HUES6 (cell line): ENCODE measurements at regions not wholly inside any gene's neighbourhood (a gene's known extent, or its start where the extent isn't known, plus 50 kb on each side); places are given as distances from the start of the nearest gene placed in this dataset.
A peak's percentile ranks its signal among the peaks of the same experiment; 100 is the strongest.

Experiments used
- H3K27ac ChIP-seq: 2 replicates; pipeline ENCODE4 v1.7.0; 2013; ENCODE audit warnings: low read depth, mild to moderate bottlenecking, low read length, inconsistent platforms
- H3K27me3 ChIP-seq: 2 replicates; pipeline ENCODE4 v1.6.1; 2013; ENCODE audit warnings: low read length; ENCODE audit not compliant: control insufficient read depth, insufficient read depth
- H3K36me3 ChIP-seq: 2 replicates; pipeline ENCODE4 v1.6.1; 2013; ENCODE audit warnings: low read length; ENCODE audit not compliant: control insufficient read depth, insufficient read depth
- H3K4me1 ChIP-seq: 2 replicates; pipeline ENCODE4 v1.6.1; 2013; ENCODE audit warnings: low read length; ENCODE audit not compliant: control insufficient read depth, insufficient read depth
- H3K4me3 ChIP-seq: 2 replicates; pipeline ENCODE4 v1.5.1; 2013; ENCODE audit warnings: low read depth, low read length
- H3K9ac ChIP-seq: one replicate; pipeline ENCODE4 v1.6.1; 2013; ENCODE audit warnings: mild to moderate bottlenecking, low read length
- H3K9me3 ChIP-seq: 2 replicates; pipeline ENCODE4 v1.6.1; 2013; ENCODE audit warnings: low read depth, low read length; ENCODE audit not compliant: control insufficient read depth, insufficient read depth

- Histone ChIP-seq H3K27me3 (no peaks in the 10 kb centered on the region), H3K9me3 (0 out of 2 replicates have a peak, but pooled peaks cover 2% of the 10 kb centered on the region), H3K9ac (no peak overlapping the region), H3K4me1 (peaks cover 31% of the 10 kb centered on the region), H3K27ac (no peak overlapping the region), H3K4me3 (no peak overlapping the region), H3K36me3 (no peaks in the 10 kb centered on the region)
Measured at GRCh38 chr4:128516301-128516969, 228.8 kb upstream of the PGRMC2 start.

- H3K36me3 ChIP-seq, result no peaks in the 10 kb centered on the region
- H3K4me3 ChIP-seq, result no peak overlapping the region
- no peak overlapping the region for H3K27ac ChIP-seq
- H3K9ac ChIP-seq, result no peak overlapping the region
- peaks cover 26% of the 10 kb centered on the region for H3K4me1 ChIP-seq
- no peaks in the 10 kb centered on the region for H3K27me3 ChIP-seq
- 0 out of 2 replicates have a peak, but pooled peaks cover 2% of the 10 kb centered on the region for H3K9me3 ChIP-seq
Measured at GRCh38 chr4:128513664-128514484, 226.3 kb upstream of the PGRMC2 start.

- H3K36me3 ChIP-seq, result no peaks in the 10 kb centered on the region
- no peaks in the 10 kb centered on the region for H3K27me3 ChIP-seq
- H3K9ac ChIP-seq, result no peak overlapping the region
- no peak overlapping the region for H3K4me3 ChIP-seq
- H3K9me3 ChIP-seq, result 0 out of 2 replicates have a peak, but pooled peaks cover 2% of the 10 kb centered on the region
- H3K27ac ChIP-seq, result peak overlapping the region; percentile 66; the same call in 1 of the 2 replicates
- H3K4me1 ChIP-seq, result peaks cover 21% of the 10 kb centered on the region
Measured at GRCh38 chr4:128512767-128513322, 225.2 kb upstream of the PGRMC2 start.

- Histone ChIP-seq H3K9ac (no peak overlapping the region), H3K36me3 (no peaks in the 10 kb centered on the region), H3K27me3 (no peaks in the 10 kb centered on the region), H3K4me1 (peaks cover 14% of the 10 kb centered on the region), H3K4me3 (no peak overlapping the region), H3K27ac (no peak overlapping the region), H3K9me3 (0 out of 2 replicates have a peak, but pooled peaks cover 2% of the 10 kb centered on the region)
Measured at GRCh38 chr4:128512161-128512560, 224.5 kb upstream of the PGRMC2 start.

- no peak overlapping the region for H3K4me3 ChIP-seq
- no peak overlapping the region for H3K27ac ChIP-seq
- 0 out of 2 replicates have a peak, but pooled peaks cover 2% of the 10 kb centered on the region for H3K9me3 ChIP-seq
- H3K36me3 ChIP-seq, result no peaks in the 10 kb centered on the region
- H3K4me1 ChIP-seq, result peaks cover 12% of the 10 kb centered on the region
- H3K27me3 ChIP-seq, result no peaks in the 10 kb centered on the region
- no peak overlapping the region for H3K9ac ChIP-seq
Measured at GRCh38 chr4:128510850-128511249, 223.2 kb upstream of the PGRMC2 start.

GRCh38 chr4:128502818-128503527, 215.4 kb upstream of the PGRMC2 start:
- peaks cover 36% of the 10 kb centered on the region for H3K9me3 ChIP-seq
- no peaks in the 10 kb centered on the region for H3K4me1 ChIP-seq
- no peak overlapping the region for H3K9ac ChIP-seq
- no peak overlapping the region for H3K27ac ChIP-seq
- no peaks in the 10 kb centered on the region for H3K27me3 ChIP-seq
- no peaks in the 10 kb centered on the region for H3K36me3 ChIP-seq
- H3K4me3 ChIP-seq, result no peak overlapping the region

- Histone ChIP-seq H3K4me3 (no peak overlapping the region), H3K4me1 (no peaks in the 10 kb centered on the region), H3K9me3 (peaks cover 52% of the 10 kb centered on the region), H3K36me3 (no peaks in the 10 kb centered on the region), H3K27ac (no peak overlapping the region), H3K9ac (no peak overlapping the region), H3K27me3 (no peaks in the 10 kb centered on the region)
Measured at GRCh38 chr4:128501239-128501638, 213.6 kb upstream of the PGRMC2 start.

GRCh38 chr4:128488055-128488705, 200.6 kb upstream of the PGRMC2 start:
- Histone ChIP-seq H3K4me3 (no peak overlapping the region), H3K9me3 (peaks cover 3% of the 10 kb centered on the region; the same call in 1 of the 2 replicates), H3K9ac (no peak overlapping the region), H3K4me1 (no peaks in the 10 kb centered on the region), H3K27me3 (no peaks in the 10 kb centered on the region), H3K36me3 (no peaks in the 10 kb centered on the region), H3K27ac (no peak overlapping the region)

GRCh38 chr4:128484896-128485295, 197.3 kb upstream of the PGRMC2 start:
- Histone ChIP-seq H3K9ac (no peak overlapping the region), H3K27ac (no peak overlapping the region), H3K4me3 (no peak overlapping the region), H3K9me3 (peaks cover 3% of the 10 kb centered on the region; the same call in 1 of the 2 replicates), H3K4me1 (no peaks in the 10 kb centered on the region), H3K27me3 (no peaks in the 10 kb centered on the region), H3K36me3 (no peaks in the 10 kb centered on the region)

GRCh38 chr4:128483816-128484215, 196.2 kb upstream of the PGRMC2 start:
- H3K27ac ChIP-seq, result no peak overlapping the region
- H3K9me3 ChIP-seq, result peaks cover 3% of the 10 kb centered on the region; the same call in 1 of the 2 replicates
- no peak overlapping the region for H3K4me3 ChIP-seq
- H3K27me3 ChIP-seq, result no peaks in the 10 kb centered on the region
- H3K9ac ChIP-seq, result no peak overlapping the region
- no peaks in the 10 kb centered on the region for H3K4me1 ChIP-seq
- H3K36me3 ChIP-seq, result no peaks in the 10 kb centered on the region
